ENCODE measurements at regions not wholly inside any gene's neighbourhood (a gene's known extent, or its start where the extent isn't known, plus 50 kb on each side); places are given as distances from the start of the nearest gene placed in this dataset.
"Not testable (repeated sequence)": the region's sequence is repeated elsewhere in the genome, so short reads cannot be mapped to it uniquely, and the experiment has no call there.

- TF ChIP-seq CTCF (conservative IDR thresholded peaks at IDR 0.05; ENCODE audit: low read depth, low read length); EZH2 (IDR thresholded peaks at IDR 0.05; ENCODE audit: low read length, unreplicated experiment): not testable (repeated sequence)
Observed at GRCh38 chr17:71813861-71814260, 307.0 kb upstream of the SOX9 start.
